Hepatocyte (in vitro differentiated cells): ENCODE measurements at regions not wholly inside any gene's neighbourhood (a gene's known extent, or its start where the extent isn't known, plus 50 kb on each side); places are given as distances from the start of the nearest gene placed in this dataset.

ENCODE experiments used
- EZH2 ChIP-seq: fragments of 200-600 bp; sonication (generic); IDR thresholded peaks from 2 replicates; pipeline ENCODE4 v1.6.1; 2016; ENCODE audit warnings: antibody characterized with exemption, mild to moderate bottlenecking, borderline replicate concordance
- TF ChIP-seq, protein P1 (sequence below): fragments of 200-600 bp; sonication (generic); IDR thresholded peaks from 2 replicates; pipeline ENCODE4 v1.5.1; 2016; ENCODE audit warnings: antibody characterized with exemption, mild to moderate bottlenecking; ENCODE audit not compliant: poor library complexity

DNA sequence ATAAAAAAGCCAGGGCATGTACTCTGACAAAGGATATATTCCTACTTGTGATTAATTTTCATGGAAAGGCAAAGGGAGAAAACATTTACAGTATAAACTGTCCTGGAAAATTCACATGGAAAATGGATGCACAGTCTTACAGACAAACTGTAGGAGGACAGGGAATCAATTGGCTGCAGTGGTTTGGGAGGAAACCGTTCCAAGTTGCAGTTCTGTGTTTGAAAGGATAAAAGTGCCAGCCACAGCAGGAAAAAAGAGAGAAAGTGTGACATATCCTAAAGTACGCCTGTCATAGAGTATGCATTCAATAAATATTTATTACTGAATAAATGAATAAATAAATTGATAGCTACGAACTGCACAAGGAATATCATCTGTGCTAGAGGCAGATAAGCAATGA, 462.9 kb downstream of the RAB38 start:
- TF ChIP-seq, protein P1, sequence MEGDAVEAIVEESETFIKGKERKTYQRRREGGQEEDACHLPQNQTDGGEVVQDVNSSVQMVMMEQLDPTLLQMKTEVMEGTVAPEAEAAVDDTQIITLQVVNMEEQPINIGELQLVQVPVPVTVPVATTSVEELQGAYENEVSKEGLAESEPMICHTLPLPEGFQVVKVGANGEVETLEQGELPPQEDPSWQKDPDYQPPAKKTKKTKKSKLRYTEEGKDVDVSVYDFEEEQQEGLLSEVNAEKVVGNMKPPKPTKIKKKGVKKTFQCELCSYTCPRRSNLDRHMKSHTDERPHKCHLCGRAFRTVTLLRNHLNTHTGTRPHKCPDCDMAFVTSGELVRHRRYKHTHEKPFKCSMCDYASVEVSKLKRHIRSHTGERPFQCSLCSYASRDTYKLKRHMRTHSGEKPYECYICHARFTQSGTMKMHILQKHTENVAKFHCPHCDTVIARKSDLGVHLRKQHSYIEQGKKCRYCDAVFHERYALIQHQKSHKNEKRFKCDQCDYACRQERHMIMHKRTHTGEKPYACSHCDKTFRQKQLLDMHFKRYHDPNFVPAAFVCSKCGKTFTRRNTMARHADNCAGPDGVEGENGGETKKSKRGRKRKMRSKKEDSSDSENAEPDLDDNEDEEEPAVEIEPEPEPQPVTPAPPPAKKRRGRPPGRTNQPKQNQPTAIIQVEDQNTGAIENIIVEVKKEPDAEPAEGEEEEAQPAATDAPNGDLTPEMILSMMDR = no peak
- TF ChIP-seq EZH2 = no peak
